ENCODE measurements at regions not wholly inside any gene's neighbourhood (a gene's known extent, or its start where the extent isn't known, plus 50 kb on each side); places are given as distances from the start of the nearest gene placed in this dataset.

DNA sequence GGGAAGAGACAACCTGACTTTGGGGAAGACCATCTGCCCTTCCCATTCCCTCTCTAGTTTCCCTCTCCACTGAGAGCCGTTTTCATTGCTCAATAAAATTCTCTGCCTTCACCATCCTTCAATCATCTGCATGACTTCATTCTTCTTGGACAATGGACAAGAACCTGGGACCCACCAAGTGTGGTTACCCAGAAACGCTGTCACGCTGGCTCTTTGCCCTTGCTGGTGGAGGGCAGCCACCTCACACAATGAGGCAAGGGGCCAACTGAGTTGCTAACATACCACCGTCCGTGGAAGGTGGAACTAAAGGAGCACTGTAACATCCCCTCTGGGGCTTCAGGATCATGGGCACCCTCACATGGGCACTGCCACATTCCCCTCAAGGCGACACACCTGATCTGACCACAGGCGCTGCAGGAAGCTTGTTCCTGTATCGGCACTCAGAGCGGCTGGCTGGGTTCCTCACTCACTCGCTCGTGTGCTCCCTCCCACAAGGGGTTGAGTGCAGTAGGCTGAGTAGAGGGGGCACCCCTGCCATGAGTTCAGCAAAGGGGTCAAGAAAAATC, 652.4 kb downstream of the PLPP3 start:
- Histone ChIP-seq H3K27ac (replicated peaks; ENCODE audit: low read length) (no peak overlapping the region), H3K23ac (ENCODE audit: low read depth, low read length, poor library complexity) (peak overlapping the region; percentile 46), H3K4me3 (ENCODE audit: low read length in 2 of 2) (no peak overlapping the region), H2AK5ac (ENCODE audit: low read depth, low read length) (no peak overlapping the region), H2BK120ac (ENCODE audit: low read depth, low read length) (no peak overlapping the region), H3K36me3 (replicated peaks in 1 of 2; ENCODE audit: control insufficient read depth in 2 of 2, insufficient read depth in 2 of 2, low read length in 2 of 2) (no peaks in the 10 kb centered on the region), H2AFZ (ENCODE audit: low read length) (no peak overlapping the region), H2BK15ac (ENCODE audit: low read length) (no peak overlapping the region), H3K9me3 (replicated peaks in 1 of 2; ENCODE audit: control insufficient read depth in 2 of 2, insufficient read depth in 1 of 2, low read depth in 1 of 2, low read length in 2 of 2) (peaks cover 0 to 2% of the 10 kb centered on the region in 2 donors), H3K18ac (ENCODE audit: low read length) (peak overlapping the region; percentile 49), H3K14ac (ENCODE audit: low read length) (no peak overlapping the region), H4K8ac (ENCODE audit: low read depth, low read length) (no peak overlapping the region), H3K4ac (ENCODE audit: low read length) (no peak overlapping the region), H2BK5ac (ENCODE audit: low read length) (no peak overlapping the region), H3K27me3 (ENCODE audit: control insufficient read depth in 3 of 3, insufficient read depth in 3 of 3, low read depth in 1 of 3, low read length in 3 of 3) (no peaks in the 10 kb centered on the region), H4K91ac (ENCODE audit: low read depth, low read length, poor library complexity) (peak overlapping the region; percentile 35), H2BK12ac (ENCODE audit: low read length) (no peak overlapping the region), H3K79me1 (ENCODE audit: low read depth, low read length) (no peaks in the 10 kb centered on the region), H3K9ac (ENCODE audit: low read depth, low read length, poor library complexity) (no peak overlapping the region), H3K4me1 (ENCODE audit: control insufficient read depth in 2 of 2, insufficient read depth in 1 of 2, low read depth in 1 of 2, low read length in 2 of 2) (no peaks in the 10 kb centered on the region), H3K4me2 (ENCODE audit: insufficient read depth, low read length, poor library complexity, severe bottlenecking) (no peak overlapping the region)
- DNase-seq (ENCODE audit: low spot score): no peak
- WGBS, 2 donors (ENCODE audit: extremely low coverage in 2 of 2, insufficient read length in 2 of 2, insufficient replicate concordance in 1 of 2): no CpG with 5 or more reads among the region's 11 CpGs

GRCh38 chr1:55916907-55917306, 662.5 kb downstream of the PLPP3 start:
- no peak for DNase-seq (ENCODE audit: low spot score)
- H4K8ac ChIP-seq (ENCODE audit: low read depth, low read length): no peak overlapping the region
- no peak overlapping the region for H3K4me3 ChIP-seq (ENCODE audit: low read length in 2 of 2)
- H3K9ac ChIP-seq (ENCODE audit: low read depth, low read length, poor library complexity): no peak overlapping the region
- no peaks in the 10 kb centered on the region for H3K27me3 ChIP-seq (ENCODE audit: control insufficient read depth in 3 of 3, insufficient read depth in 3 of 3, low read depth in 1 of 3, low read length in 3 of 3)
- no peak overlapping the region for H3K18ac ChIP-seq (ENCODE audit: low read length)
- H2BK15ac ChIP-seq (ENCODE audit: low read length): no peak overlapping the region
- H2AFZ ChIP-seq (ENCODE audit: low read length): no peak overlapping the region
- H3K23ac ChIP-seq (ENCODE audit: low read depth, low read length, poor library complexity): no peak overlapping the region
- no peak overlapping the region for H2BK12ac ChIP-seq (ENCODE audit: low read length)
- H2BK5ac ChIP-seq (ENCODE audit: low read length): no peak overlapping the region
- no peaks in the 10 kb centered on the region for H3K4me1 ChIP-seq (ENCODE audit: control insufficient read depth in 2 of 2, insufficient read depth in 1 of 2, low read depth in 1 of 2, low read length in 2 of 2)
- no peak overlapping the region for H4K91ac ChIP-seq (ENCODE audit: low read depth, low read length, poor library complexity)
- H3K27ac ChIP-seq (replicated peaks; ENCODE audit: low read length): no peak overlapping the region
- no peak overlapping the region for H3K14ac ChIP-seq (ENCODE audit: low read length)
- WGBS, 2 donors (ENCODE audit: extremely low coverage in 2 of 2, insufficient read length in 2 of 2, insufficient replicate concordance in 1 of 2): no CpG with 5 or more reads among the region's 3 CpGs
- H3K9me3 ChIP-seq (replicated peaks in 1 of 2; ENCODE audit: control insufficient read depth in 2 of 2, insufficient read depth in 1 of 2, low read depth in 1 of 2, low read length in 2 of 2): peaks cover 3 to 12% of the 10 kb centered on the region in 2 donors
- H3K4me2 ChIP-seq (ENCODE audit: insufficient read depth, low read length, poor library complexity, severe bottlenecking): no peak overlapping the region
- H3K79me1 ChIP-seq (ENCODE audit: low read depth, low read length): no peaks in the 10 kb centered on the region
- H3K36me3 ChIP-seq (replicated peaks in 1 of 2; ENCODE audit: control insufficient read depth in 2 of 2, insufficient read depth in 2 of 2, low read length in 2 of 2): no peaks in the 10 kb centered on the region
- no peak overlapping the region for H2AK5ac ChIP-seq (ENCODE audit: low read depth, low read length)
- H3K4ac ChIP-seq (ENCODE audit: low read length): no peak overlapping the region
- no peak overlapping the region for H2BK120ac ChIP-seq (ENCODE audit: low read depth, low read length)

GRCh38 chr1:55916481-55916880, 662.9 kb downstream of the PLPP3 start:
- Histone ChIP-seq H3K9me3 (replicated peaks in 1 of 2; ENCODE audit: control insufficient read depth in 2 of 2, insufficient read depth in 1 of 2, low read depth in 1 of 2, low read length in 2 of 2) (peaks cover 3 to 12% of the 10 kb centered on the region in 2 donors), H3K27ac (replicated peaks; ENCODE audit: low read length) (no peak overlapping the region), H4K91ac (ENCODE audit: low read depth, low read length, poor library complexity) (no peak overlapping the region), H3K4ac (ENCODE audit: low read length) (no peak overlapping the region), H4K8ac (ENCODE audit: low read depth, low read length) (no peak overlapping the region), H3K27me3 (ENCODE audit: control insufficient read depth in 3 of 3, insufficient read depth in 3 of 3, low read depth in 1 of 3, low read length in 3 of 3) (no peaks in the 10 kb centered on the region), H2BK12ac (ENCODE audit: low read length) (no peak overlapping the region), H3K23ac (ENCODE audit: low read depth, low read length, poor library complexity) (no peak overlapping the region), H2AK5ac (ENCODE audit: low read depth, low read length) (no peak overlapping the region), H3K9ac (ENCODE audit: low read depth, low read length, poor library complexity) (no peak overlapping the region), H2BK5ac (ENCODE audit: low read length) (no peak overlapping the region), H3K4me2 (ENCODE audit: insufficient read depth, low read length, poor library complexity, severe bottlenecking) (no peak overlapping the region), H3K79me1 (ENCODE audit: low read depth, low read length) (no peaks in the 10 kb centered on the region), H3K18ac (ENCODE audit: low read length) (no peak overlapping the region), H3K4me1 (ENCODE audit: control insufficient read depth in 2 of 2, insufficient read depth in 1 of 2, low read depth in 1 of 2, low read length in 2 of 2) (no peaks in the 10 kb centered on the region), H2BK120ac (ENCODE audit: low read depth, low read length) (no peak overlapping the region), H2AFZ (ENCODE audit: low read length) (no peak overlapping the region), H2BK15ac (ENCODE audit: low read length) (no peak overlapping the region), H3K36me3 (replicated peaks in 1 of 2; ENCODE audit: control insufficient read depth in 2 of 2, insufficient read depth in 2 of 2, low read length in 2 of 2) (no peaks in the 10 kb centered on the region), H3K4me3 (ENCODE audit: low read length in 2 of 2) (no peak overlapping the region), H3K14ac (ENCODE audit: low read length) (no peak overlapping the region)
- DNase-seq (ENCODE audit: low spot score): no peak
- WGBS, 2 donors (ENCODE audit: extremely low coverage in 2 of 2, insufficient read length in 2 of 2, insufficient replicate concordance in 1 of 2): no CpG with 5 or more reads among the region's 2 CpGs

DNA sequence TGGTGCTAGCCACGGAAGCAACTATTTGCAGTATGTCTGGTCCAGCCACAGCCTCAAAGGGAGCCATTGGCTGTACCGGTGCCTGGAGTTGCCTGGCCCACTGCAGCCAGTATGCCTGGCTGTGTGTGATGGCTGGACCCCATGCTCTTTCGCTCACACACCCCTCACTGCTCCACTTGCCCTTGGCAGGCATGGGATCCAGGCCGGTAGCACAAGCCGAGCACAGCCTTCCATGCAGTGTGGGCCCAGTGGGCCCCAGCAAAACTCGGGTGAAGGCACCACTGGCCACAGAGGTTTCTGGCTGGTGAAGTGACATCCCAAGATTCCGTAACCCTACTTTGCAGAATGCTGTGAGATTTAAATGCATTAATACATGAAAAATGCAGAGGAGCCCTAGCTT, 665.8 kb downstream of the PLPP3 start:
- no peaks in the 10 kb centered on the region for H3K27me3 ChIP-seq (ENCODE audit: control insufficient read depth in 3 of 3, insufficient read depth in 3 of 3, low read depth in 1 of 3, low read length in 3 of 3)
- H3K4ac ChIP-seq (ENCODE audit: low read length): no peak overlapping the region
- H2BK5ac ChIP-seq (ENCODE audit: low read length): no peak overlapping the region
- H4K8ac ChIP-seq (ENCODE audit: low read depth, low read length): no peak overlapping the region
- H3K9ac ChIP-seq (ENCODE audit: low read depth, low read length, poor library complexity): no peak overlapping the region
- H2BK12ac ChIP-seq (ENCODE audit: low read length): no peak overlapping the region
- no peak overlapping the region for H4K91ac ChIP-seq (ENCODE audit: low read depth, low read length, poor library complexity)
- peak overlapping the region; percentile 29 for H3K23ac ChIP-seq (ENCODE audit: low read depth, low read length, poor library complexity)
- H2BK15ac ChIP-seq (ENCODE audit: low read length): no peak overlapping the region
- H2AFZ ChIP-seq (ENCODE audit: low read length): no peak overlapping the region
- H3K9me3 ChIP-seq (replicated peaks in 1 of 2; ENCODE audit: control insufficient read depth in 2 of 2, insufficient read depth in 1 of 2, low read depth in 1 of 2, low read length in 2 of 2): peaks cover 3 to 12% of the 10 kb centered on the region in 2 donors
- no peaks in the 10 kb centered on the region for H3K4me1 ChIP-seq (ENCODE audit: control insufficient read depth in 2 of 2, insufficient read depth in 1 of 2, low read depth in 1 of 2, low read length in 2 of 2)
- no peak overlapping the region for H3K27ac ChIP-seq (replicated peaks; ENCODE audit: low read length)
- DNase-seq (ENCODE audit: low spot score): no peak
- no peak overlapping the region for H3K18ac ChIP-seq (ENCODE audit: low read length)
- H3K4me2 ChIP-seq (ENCODE audit: insufficient read depth, low read length, poor library complexity, severe bottlenecking): no peak overlapping the region
- peak overlapping the region in 1 of 2 donors; percentile 58 for H3K4me3 ChIP-seq (ENCODE audit: low read length in 2 of 2)
- no peak overlapping the region for H3K14ac ChIP-seq (ENCODE audit: low read length)
- H3K79me1 ChIP-seq (ENCODE audit: low read depth, low read length): no peaks in the 10 kb centered on the region
- no peak overlapping the region for H2BK120ac ChIP-seq (ENCODE audit: low read depth, low read length)
- H3K36me3 ChIP-seq (replicated peaks in 1 of 2; ENCODE audit: control insufficient read depth in 2 of 2, insufficient read depth in 2 of 2, low read length in 2 of 2): no peaks in the 10 kb centered on the region
- peak overlapping the region; percentile 63 for H2AK5ac ChIP-seq (ENCODE audit: low read depth, low read length)
- no CpG with 5 or more reads among the region's 7 CpGs for WGBS, 2 donors (ENCODE audit: extremely low coverage in 2 of 2, insufficient read length in 2 of 2, insufficient replicate concordance in 1 of 2)

Data from neuronal stem cell (in vitro differentiated cells).